ENCODE measurements at regions not wholly inside any gene's neighbourhood (a gene's known extent, or its start where the extent isn't known, plus 50 kb on each side); places are given as distances from the start of the nearest gene placed in this dataset.

GRCh38 chr12:42799966-42800365, 210.4 kb upstream of the PRICKLE1 start:
- intact Hi-C loops (cut with DNase I) = no loop called here
- Histone ChIP-seq H3K27ac (no peak overlapping the region), H3K4me1 (no peaks in the 10 kb centered on the region), H3K4me3 (no peak overlapping the region), H3K36me3 (no peaks in the 10 kb centered on the region), H3K27me3 (ENCODE audit: low read depth) (no peaks in the 10 kb centered on the region), H3K9me3 (no peaks in the 10 kb centered on the region)
- TF ChIP-seq, protein P1, sequence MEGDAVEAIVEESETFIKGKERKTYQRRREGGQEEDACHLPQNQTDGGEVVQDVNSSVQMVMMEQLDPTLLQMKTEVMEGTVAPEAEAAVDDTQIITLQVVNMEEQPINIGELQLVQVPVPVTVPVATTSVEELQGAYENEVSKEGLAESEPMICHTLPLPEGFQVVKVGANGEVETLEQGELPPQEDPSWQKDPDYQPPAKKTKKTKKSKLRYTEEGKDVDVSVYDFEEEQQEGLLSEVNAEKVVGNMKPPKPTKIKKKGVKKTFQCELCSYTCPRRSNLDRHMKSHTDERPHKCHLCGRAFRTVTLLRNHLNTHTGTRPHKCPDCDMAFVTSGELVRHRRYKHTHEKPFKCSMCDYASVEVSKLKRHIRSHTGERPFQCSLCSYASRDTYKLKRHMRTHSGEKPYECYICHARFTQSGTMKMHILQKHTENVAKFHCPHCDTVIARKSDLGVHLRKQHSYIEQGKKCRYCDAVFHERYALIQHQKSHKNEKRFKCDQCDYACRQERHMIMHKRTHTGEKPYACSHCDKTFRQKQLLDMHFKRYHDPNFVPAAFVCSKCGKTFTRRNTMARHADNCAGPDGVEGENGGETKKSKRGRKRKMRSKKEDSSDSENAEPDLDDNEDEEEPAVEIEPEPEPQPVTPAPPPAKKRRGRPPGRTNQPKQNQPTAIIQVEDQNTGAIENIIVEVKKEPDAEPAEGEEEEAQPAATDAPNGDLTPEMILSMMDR (IDR thresholded peaks at IDR 0.05) = no peak
- DNase-seq (no peak), ATAC-seq (no peak)

GRCh38 chr12:42798811-42799438, 209.4 kb upstream of the PRICKLE1 start:
- ATAC-seq (no peak), DNase-seq (no peak)
- no peaks in the 10 kb centered on the region for H3K4me1 ChIP-seq
- H3K36me3 ChIP-seq = no peaks in the 10 kb centered on the region
- H3K9me3 ChIP-seq = no peaks in the 10 kb centered on the region
- intact Hi-C loops (cut with DNase I) = no loop called here
- TF ChIP-seq, protein P1 (IDR thresholded peaks at IDR 0.05) = no peak
- H3K27ac ChIP-seq = no peak overlapping the region
- no peak overlapping the region for H3K4me3 ChIP-seq
- H3K27me3 ChIP-seq (ENCODE audit: low read depth) = no peaks in the 10 kb centered on the region

DNA sequence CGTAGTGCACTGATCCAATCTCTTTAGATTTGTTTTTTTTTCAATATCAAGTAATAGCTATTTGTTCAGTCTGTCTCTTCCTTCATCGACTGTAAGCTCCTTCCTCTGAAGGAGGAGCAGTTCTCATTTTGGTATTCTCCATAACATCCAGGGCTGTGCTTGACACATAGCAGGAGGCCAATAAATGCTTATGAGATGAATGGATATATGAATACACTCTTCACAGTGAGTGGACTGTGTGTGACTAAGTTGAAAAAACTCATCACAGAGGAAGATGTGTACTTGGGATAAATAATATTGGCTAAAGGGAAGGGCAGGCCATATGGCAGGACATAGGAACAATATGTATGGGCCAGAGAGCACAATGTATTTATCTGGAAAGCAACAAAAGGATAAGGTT, 205.3 kb upstream of the PRICKLE1 start:
- no peak for DNase-seq
- Histone ChIP-seq H3K4me3 (no peak overlapping the region), H3K36me3 (no peaks in the 10 kb centered on the region), H3K27ac (no peak overlapping the region), H3K4me1 (no peaks in the 10 kb centered on the region), H3K27me3 (ENCODE audit: low read depth) (no peaks in the 10 kb centered on the region), H3K9me3 (no peaks in the 10 kb centered on the region)
- ATAC-seq = no peak
- TF ChIP-seq, protein P1 (IDR thresholded peaks at IDR 0.05) = no peak
- intact Hi-C loops (cut with DNase I) = no loop called here

- DNase-seq (no peak), ATAC-seq (no peak)
- Histone ChIP-seq H3K9me3 (no peaks in the 10 kb centered on the region), H3K27ac (no peak overlapping the region), H3K27me3 (ENCODE audit: low read depth) (no peaks in the 10 kb centered on the region), H3K4me3 (no peak overlapping the region), H3K4me1 (no peaks in the 10 kb centered on the region), H3K36me3 (no peaks in the 10 kb centered on the region)
- TF ChIP-seq, protein P1 (IDR thresholded peaks at IDR 0.05) = no peak
- intact Hi-C loops (cut with DNase I) = no loop called here
Measured at GRCh38 chr12:42793166-42793565, 203.6 kb upstream of the PRICKLE1 start.

DNA sequence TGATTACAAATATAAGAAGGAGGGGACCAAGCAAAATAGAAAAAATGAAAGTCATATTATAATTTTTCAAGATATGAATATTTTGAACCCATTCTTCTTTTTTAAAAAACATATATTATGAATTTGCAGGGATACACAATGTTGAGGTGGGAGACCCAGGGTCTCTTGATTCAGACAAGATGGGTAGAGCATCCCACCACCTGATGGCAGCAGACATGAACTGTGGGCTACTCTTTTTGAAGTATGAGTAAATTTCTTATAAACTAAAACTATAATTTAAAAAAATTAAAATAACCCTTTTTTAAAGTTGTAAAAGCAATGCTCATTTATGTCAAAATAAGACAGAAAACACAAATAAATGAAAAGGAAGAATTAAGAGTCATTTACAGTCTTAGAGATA, 202.7 kb upstream of the PRICKLE1 start:
- no peaks in the 10 kb centered on the region for H3K36me3 ChIP-seq
- H3K4me3 ChIP-seq = no peak overlapping the region
- TF ChIP-seq, protein P1 (IDR thresholded peaks at IDR 0.05) = no peak
- DNase-seq (no peak), ATAC-seq (no peak)
- no peaks in the 10 kb centered on the region for H3K9me3 ChIP-seq
- no peaks in the 10 kb centered on the region for H3K4me1 ChIP-seq
- intact Hi-C loops (cut with DNase I) = no loop called here
- H3K27me3 ChIP-seq (ENCODE audit: low read depth) = no peaks in the 10 kb centered on the region
- H3K27ac ChIP-seq = no peak overlapping the region

Measured in lower lobe of right lung (tissue), 2 donors.